ENCODE measurements at regions not wholly inside any gene's neighbourhood (a gene's known extent, or its start where the extent isn't known, plus 50 kb on each side); places are given as distances from the start of the nearest gene placed in this dataset.

DNA sequence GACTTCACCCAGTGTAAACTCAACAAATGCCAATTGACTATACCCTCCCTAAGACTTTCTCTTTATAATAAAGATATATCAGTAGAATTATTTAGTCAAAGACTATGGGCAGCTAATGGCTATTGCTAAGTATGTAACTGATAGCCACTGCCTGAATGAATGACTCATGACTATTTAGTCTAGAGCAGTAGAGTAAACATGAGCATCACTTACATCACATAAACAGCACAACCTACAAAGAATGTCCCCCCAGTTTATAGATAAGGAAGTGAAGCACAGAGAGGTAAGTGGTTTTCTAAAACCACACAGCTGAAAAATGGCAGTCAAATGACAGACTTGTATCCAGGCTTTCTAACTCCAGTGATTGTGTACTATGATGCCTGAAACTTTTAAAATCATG is 507.0 kb downstream of the PPARGC1A start:
- H3K36me3 Mint-ChIP-seq (ENCODE audit: insufficient read depth in 1 of 3, low read depth in 3 of 3) = no peaks in the 10 kb centered on the region
- H3K27me3 Mint-ChIP-seq (ENCODE audit: low read depth) = no peaks in the 10 kb centered on the region
- H3K18ac ChIP-seq (ENCODE audit: insufficient read length, low read depth, low read length) = no peak overlapping the region
- no peaks in the 10 kb centered on the region for H3K79me2 ChIP-seq (ENCODE audit: insufficient read depth, low read length)
- H3K27ac Mint-ChIP-seq = no peak overlapping the region
- no peak overlapping the region for H2BK5ac ChIP-seq (ENCODE audit: insufficient read length, low read length)
- H3K4me2 ChIP-seq (ENCODE audit: insufficient read depth, insufficient read length, low read length) = no peak overlapping the region
- H3T11ph ChIP-seq (ENCODE audit: low read length) = no peak overlapping the region
- no peaks in the 10 kb centered on the region for H3K27me3 ChIP-seq (ENCODE audit: insufficient read depth, low read length)
- H4K20me1 ChIP-seq (ENCODE audit: control insufficient read depth, insufficient read depth, insufficient read length) = no peaks in the 10 kb centered on the region
- no peaks in the 10 kb centered on the region for H3K9me3 ChIP-seq (ENCODE audit: control insufficient read depth, low read depth, low read length)
- H3K9me3 Mint-ChIP-seq = peaks cover 0 to 2% of the 10 kb centered on the region in 2 experiments; a peak in 1 of 5 replicates
- H3K9ac ChIP-seq (ENCODE audit: extremely low read depth, insufficient read length, low read length) = no peak overlapping the region
- no peak overlapping the region for H4K91ac ChIP-seq (ENCODE audit: insufficient read length, low read depth, low read length)
- no peak overlapping the region for H2BK12ac ChIP-seq (ENCODE audit: insufficient read length, low read depth, low read length)
- no peaks in the 10 kb centered on the region for H3K23me2 ChIP-seq (ENCODE audit: insufficient read length, low read depth, low read length, poor library complexity, severe bottlenecking)
- no peak overlapping the region for H3K56ac ChIP-seq (ENCODE audit: insufficient read length, low read depth, low read length)
- no peaks in the 10 kb centered on the region for H3K79me1 ChIP-seq (ENCODE audit: insufficient read depth, low read depth, low read length, poor library complexity, severe bottlenecking)
- no peak overlapping the region for H2AK5ac ChIP-seq (ENCODE audit: insufficient read length, low read length)
- no peak overlapping the region for H3K4me3 Mint-ChIP-seq
- no peak overlapping the region for H2BK120ac ChIP-seq (ENCODE audit: low read depth, low read length, poor library complexity, severe bottlenecking)
- no peak overlapping the region for H2BK15ac ChIP-seq (ENCODE audit: low read depth, low read length)
- no peak overlapping the region for H2AFZ ChIP-seq (ENCODE audit: low read length)
- no peak for DNase-seq
- no peak for TF ChIP-seq CTCF (conservative IDR thresholded peaks at IDR 0.05)
- no peaks in the 10 kb centered on the region for H3K4me1 ChIP-seq (ENCODE audit: insufficient read depth, low read length)
- H3K27ac ChIP-seq (ENCODE audit: insufficient read length, low read depth, low read length) = no peak overlapping the region
- H3K4me1 Mint-ChIP-seq = no peaks in the 10 kb centered on the region
- no peak overlapping the region for H4K8ac ChIP-seq (replicated peaks; ENCODE audit: insufficient read length, low read depth, low read length)
- no peak overlapping the region for H3K23ac ChIP-seq (ENCODE audit: insufficient read length, low read depth, low read length)
- H2BK20ac ChIP-seq (ENCODE audit: low read depth, low read length, poor library complexity, severe bottlenecking) = no peak overlapping the region
- H4K5ac ChIP-seq (ENCODE audit: insufficient read length, low read depth, low read length) = no peak overlapping the region
- H3K14ac ChIP-seq (ENCODE audit: insufficient read depth, low read length) = no peak overlapping the region
- H3K4ac ChIP-seq (ENCODE audit: low read depth, low read length) = no peak overlapping the region
